GM18499 (cell line): ENCODE measurements at regions not wholly inside any gene's neighbourhood (a gene's known extent, or its start where the extent isn't known, plus 50 kb on each side); places are given as distances from the start of the nearest gene placed in this dataset.
"Not testable (repeated sequence)": the region's sequence is repeated elsewhere in the genome, so short reads cannot be mapped to it uniquely, and the experiment has no call there.

Experiments used
- ATAC-seq: cut with Tn5 transposase; IDR thresholded peaks from one replicate; pipeline ENCODE4 v1.9.1; 2021; ENCODE audit warnings: moderate number of reproducible peaks; ENCODE audit not compliant: insufficient read depth, unreplicated experiment

DNA sequence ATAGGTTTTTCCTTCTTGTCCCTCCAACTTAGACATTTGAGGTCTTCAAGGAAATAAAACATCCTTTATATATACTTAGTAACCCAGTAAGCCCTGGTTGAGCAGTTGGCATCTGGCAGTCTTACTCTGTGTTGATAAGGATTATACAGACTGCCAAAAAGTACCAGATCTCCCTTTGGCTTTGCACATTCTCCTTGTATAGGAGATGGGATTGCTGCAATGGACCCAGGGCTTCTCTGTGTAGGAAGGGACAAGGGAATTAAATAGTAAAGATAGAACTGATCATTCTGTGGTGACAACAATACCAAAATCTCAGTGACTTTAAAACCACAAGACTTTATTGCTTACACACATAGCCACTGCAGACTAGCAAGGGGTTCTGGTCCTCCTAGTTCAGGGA, 180.1 kb upstream of the CCDC196 start:
- no peak for ATAC-seq

DNA sequence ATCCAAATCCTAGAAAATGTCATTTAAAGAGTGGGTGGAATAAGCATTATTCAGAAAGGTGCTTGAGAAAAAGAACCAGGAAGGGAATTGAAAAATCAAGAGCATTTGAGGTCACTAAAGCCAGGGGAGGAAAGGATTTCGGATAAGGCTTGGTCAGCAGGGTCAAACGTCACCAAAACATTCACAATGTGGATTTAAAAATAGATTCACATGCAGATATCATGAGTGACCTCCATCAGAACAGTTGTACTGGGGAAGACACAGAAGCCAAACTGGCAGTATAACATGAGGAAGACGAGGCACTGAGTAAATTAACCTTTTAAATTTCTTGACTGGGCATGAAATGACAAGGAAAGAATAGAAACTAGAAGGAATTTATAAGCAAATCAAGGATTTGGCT, 175.1 kb upstream of the CCDC196 start:
- ATAC-seq, result no peak

DNA sequence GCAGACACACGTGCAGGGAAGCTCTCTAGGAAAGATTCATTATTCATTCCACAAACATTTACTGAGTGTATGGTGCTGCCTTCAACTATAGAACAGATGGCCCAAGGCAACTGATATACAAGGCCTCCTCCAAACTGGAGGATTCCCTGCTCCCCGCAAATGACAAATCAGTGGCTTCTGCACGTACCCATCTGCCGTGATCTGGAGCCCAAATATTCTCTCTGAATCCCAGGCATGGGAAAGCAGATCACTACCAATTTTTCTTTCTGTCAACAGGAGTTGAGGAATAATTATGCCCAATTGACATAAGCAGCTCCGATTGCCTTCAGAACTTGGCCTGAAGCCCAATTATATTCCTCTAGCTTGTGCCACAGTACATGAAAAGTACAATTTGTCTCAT, 174.2 kb upstream of the CCDC196 start:
- ATAC-seq, result no peak

DNA sequence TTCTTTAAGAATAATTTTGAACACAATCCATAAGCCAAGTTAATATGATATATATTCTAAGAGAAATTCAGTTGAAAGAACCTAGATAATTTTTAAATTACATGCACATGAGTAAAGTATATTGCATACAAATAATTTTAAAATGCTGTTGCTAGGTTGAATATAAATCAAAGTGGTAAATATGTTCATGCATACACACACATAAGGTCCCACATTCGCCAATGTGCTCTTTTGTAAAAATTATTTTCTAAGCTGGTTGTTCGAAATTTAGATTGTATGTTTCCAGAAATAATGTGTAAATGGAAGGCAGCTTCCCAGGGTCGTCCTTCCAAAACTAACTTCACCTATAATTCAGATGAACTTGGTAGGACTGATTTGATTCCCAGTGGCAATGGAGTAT, 173.7 kb upstream of the CCDC196 start:
- ATAC-seq, result no peak

DNA sequence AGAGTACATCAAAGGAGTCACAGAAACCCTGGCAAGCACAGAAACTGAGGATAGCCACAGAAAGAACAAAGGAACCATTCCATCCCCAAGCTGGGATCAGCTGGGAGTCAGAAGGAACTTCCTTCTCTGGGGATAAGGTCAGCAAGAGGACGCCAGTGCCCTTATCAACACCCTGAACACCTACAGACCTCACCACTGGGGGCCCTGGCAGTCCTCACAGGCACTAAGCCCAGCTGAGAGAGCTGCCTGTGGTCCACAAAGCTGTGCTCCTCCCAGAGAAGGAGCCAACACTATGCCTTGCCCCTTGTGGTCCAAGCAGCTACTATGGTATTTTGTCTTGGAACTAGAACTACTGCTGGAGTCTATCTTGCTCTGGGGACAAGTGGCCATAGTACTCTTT, 171.1 kb upstream of the CCDC196 start:
- ATAC-seq, result no peak

DNA sequence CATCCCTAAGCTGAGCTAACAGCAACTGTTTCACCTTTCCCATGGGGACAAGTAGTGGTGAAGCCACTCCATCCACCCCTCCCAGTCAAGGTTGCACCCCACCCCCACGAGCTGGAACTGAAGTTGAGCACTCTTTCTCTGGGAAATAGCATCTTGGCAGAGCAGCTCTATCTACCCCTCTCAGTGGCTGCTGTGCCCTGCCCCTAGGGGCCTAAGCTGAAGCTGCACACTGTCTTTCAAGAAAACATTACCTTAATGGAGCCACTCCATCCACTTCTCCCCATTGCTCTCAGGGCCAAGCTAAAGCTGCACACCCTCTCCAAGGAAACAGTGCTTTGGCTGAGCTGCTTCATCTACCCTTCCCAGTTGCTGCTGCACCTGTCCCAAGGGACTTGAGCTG, 170.6 kb upstream of the CCDC196 start:
- no peak for ATAC-seq

DNA sequence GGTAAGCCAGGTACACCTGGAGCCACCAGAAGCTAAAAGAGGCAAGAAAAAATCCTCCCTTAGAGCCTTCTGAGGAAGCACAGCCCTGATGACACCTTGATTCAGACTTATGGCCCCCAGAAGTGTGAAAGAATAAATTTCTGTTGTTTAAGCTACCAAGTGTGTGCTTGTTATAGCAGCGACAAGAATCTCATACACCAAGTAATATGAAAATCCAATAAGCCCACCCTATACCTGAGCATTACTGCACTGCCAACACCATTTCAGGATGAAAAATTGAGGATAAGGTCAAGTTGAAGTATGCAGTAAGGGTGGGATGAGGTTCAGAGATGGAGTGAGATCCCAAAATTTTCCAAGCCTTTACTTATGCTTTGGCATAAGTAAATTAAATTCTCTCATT, 163.6 kb upstream of the CCDC196 start:
- ATAC-seq, result no peak

DNA sequence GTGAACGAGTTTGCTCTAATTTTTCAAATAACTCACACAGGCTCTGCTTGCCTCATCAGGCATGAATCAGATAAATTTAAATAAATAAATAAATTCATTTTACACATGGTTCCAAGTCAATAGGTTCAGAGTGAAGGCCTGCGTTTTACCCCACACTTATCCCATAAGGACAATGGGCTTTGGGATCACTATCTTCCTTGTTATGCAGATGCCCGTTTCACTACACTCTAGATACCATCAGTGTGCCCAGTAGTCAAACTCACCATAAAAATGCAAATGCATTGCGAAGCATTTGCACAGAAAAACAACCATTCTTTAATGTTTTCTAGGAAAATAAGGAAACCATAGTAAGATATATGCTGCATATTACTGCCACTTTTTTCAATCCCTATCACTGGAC, 155.9 kb upstream of the CCDC196 start:
- no peak for ATAC-seq

DNA sequence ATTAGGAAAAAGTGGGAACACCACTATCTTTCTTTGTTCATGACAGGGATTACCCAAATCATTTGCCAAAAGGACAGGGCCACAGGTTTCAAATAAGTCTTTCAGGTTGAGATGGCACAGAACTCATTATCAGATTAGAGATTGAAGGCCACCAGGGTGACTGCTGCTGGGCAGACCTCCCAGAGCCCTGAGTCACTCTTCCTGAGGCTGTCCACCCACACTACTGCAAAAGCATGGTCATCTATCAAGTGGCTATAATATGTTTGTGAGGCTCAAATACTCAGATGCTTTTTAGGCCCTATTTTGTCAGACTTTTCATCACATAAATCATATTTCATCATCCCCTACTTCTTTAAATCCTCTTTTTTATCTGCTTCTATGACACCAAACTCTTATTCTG, 155.3 kb upstream of the CCDC196 start:
- no peak for ATAC-seq

DNA sequence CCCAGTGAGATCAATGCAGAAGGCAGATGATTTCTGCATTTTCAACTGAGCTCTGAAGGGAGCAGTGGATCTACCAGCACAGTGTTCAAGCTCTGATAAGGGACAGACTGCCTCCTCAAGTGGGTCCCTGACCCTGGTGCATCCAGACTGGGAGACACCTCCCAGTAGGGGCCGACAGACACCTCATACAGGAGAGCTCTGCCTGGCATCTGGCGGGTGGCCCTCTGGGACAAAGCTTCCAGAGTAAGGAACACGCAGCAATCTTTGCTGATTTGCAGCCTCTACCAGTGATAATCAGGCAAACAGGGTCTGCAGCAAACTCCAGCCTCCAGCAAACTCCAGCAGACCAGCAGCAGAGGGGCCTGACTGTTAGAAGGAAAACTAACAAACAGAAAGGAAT, 152.9 kb upstream of the CCDC196 start:
- not testable (repeated sequence) for ATAC-seq

DNA sequence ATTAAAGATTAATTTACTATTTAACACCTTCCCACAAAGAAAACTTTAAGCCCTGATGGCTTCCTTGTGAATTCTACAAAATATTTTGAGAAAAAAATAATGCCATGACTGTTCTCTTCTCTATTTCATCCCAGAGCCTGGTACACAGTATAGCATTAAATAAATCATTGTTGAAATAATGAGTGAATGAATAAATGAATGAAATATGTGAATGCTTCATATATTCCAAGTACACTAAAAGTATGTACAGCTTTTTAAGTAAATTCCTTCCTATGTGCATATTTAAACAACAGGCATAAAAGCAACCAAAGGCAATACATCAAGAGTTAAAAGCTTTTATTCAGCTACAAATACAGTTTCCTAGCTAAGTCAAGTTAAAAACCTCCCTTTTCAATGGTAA, 144.9 kb upstream of the CCDC196 start:
- no peak for ATAC-seq

DNA sequence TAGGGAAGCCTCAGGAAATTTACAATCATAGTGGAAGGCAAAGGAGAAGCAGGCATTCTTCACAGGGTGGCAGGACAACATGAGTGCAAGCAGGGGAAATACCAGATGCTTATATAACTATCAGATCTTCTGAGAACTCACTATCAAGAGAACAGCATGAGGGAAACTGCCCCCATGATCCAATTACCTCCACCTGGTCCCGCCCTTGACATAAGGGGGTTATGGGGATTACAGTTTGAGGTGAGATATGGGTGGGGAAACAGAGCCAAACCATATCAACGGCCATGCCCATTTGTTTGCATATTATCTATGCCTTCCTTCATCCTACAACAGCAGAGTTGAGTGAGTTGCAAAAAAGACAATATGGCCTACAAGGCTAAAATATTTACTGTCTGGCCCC, 140.2 kb upstream of the CCDC196 start:
- ATAC-seq, result no peak

DNA sequence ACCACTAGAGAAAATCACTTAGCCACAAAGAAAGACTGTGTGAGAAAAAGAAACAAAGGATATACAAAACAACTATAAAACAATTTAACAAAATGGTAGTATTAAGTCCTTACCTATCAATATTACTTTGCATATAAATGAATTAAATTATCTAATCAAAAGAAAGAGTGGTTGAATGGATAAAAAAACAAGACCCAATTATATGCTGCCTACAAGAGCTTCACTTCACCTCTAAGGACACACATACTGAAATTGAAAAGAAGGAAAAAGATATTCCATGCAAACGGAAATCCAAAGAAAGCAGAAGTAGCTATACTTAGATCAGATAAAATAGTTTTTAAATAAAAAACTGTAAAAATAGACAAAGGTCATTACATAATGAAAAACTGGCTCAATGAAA, 134.9 kb upstream of the CCDC196 start:
- ATAC-seq, result no peak

DNA sequence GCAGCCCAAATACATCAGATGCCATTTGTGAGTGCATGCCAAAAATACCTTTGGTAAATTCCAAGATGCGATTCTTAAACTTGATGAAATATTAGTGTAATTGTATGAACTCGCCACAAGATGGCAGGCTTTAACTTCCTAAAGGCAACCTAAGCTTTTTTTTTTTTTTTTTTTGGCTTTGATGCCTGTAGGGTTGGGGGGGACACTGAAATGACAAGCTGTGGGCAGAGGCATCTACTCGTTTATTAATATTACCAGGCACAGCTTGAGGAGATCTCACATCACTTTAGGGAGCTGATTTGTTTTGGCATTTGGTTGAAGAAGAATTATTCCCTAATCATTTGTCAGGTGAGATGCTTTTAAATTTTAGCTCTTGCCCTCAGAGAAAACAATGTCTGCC, 126.7 kb upstream of the CCDC196 start:
- no peak for ATAC-seq

DNA sequence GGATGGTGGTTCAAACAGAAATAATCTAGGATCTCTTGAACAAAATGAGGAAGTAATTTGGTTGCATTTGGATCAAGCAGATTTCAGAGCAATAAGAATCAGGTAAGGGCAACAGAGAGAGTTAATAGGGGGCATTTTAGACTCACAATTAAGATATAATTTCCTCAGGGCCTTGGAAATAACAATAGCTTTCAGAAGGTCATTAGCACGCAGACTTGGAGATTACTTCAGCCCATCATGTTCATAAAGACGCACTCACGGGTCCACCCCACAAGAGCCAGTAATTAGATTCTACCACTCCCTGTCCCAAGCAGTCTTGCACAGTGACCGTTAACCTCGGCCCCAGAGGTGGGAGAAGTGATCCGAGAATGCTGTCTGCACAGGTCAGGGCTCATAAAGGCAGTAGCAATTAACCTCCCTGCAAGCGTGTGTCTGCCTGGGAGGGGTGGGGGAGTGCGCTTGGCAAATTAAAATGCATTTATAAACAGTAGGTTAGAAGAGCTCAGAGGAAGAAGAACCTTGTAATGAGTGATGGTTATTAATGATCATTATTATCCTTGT, 125.7 kb upstream of the CCDC196 start:
- no peak for ATAC-seq

DNA sequence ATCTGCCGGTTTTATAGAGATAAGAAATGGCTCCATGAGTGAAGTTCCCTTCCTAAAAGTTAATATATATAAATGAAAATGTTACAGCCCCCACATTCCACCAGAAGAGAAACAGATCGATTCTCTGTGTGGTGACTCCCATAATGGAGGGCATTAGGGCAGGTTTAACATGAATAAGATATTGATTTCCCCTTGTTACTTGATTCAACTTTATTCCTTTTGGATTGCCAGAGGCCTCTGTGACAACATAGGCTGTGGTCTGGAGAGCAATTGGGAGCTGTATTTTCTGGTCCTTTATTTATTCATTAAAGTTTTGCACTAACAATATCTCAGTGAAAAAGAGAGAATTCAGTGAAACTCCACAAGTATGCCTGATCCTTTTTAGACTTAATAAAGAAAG, 125.2 kb upstream of the CCDC196 start:
- ATAC-seq, result no peak

DNA sequence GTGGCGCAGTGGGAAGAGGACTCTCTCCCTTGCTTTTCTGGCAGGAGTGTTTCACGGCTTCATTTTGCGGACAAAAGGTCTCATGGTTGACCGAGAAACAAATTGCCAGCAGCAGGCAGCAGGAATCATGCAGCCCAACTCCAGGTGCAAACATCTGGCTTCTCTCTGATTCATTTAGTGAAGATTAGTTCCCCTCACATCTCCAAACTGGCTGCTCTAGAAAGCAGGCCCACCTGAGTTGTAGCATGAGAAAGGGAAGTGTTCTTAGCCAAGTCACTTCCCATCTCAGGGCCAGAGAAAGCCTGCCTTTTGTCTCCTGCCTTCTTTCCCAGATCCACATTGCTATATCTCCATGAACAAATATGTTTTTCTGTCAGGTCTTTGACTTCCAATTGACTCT, 120.8 kb upstream of the CCDC196 start:
- no peak for ATAC-seq

DNA sequence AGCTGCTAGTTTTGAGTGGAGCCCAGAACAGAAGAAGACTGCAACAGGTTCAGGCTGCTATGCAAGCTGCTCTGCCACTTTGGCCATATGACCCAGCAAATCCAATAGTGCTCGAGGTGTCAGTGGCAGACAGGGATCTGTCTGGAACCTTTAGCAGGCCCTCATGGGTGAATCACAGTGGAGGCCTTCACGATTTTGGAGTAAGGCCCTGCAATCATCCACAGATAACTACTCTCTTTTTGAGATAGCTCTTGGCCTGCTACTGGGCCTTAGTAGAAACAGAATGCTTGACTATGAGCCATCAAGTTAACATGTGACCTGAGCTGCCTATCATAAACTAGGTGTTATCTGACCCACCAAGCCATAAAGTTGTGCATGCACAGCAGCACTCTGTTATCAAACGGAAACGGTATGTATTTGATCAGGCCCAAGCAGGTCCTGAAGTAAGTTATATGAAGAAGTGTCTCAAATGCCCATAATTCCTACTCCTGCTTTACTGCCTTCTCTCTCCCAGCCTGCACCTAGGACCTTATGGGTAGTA, 116.9 kb upstream of the CCDC196 start:
- no peak for ATAC-seq

DNA sequence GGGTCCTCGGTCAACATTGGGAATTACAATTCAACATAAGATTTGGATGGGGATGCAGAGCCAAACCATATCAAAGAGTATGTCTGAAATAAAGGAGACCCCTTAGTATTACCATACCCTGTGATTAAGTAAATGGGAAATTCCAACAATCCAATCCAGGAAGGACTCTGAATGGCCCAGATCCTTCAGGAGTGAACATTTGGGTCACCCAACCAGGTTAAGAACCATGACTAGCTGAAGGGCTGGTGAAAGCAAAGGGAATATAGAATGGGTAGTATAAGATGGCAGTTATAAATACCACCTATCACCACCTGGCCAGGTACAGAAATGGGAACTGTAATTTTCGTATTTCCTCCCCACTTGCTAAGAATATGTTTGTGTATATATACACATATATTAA, 114.4 kb upstream of the CCDC196 start:
- no peak for ATAC-seq

DNA sequence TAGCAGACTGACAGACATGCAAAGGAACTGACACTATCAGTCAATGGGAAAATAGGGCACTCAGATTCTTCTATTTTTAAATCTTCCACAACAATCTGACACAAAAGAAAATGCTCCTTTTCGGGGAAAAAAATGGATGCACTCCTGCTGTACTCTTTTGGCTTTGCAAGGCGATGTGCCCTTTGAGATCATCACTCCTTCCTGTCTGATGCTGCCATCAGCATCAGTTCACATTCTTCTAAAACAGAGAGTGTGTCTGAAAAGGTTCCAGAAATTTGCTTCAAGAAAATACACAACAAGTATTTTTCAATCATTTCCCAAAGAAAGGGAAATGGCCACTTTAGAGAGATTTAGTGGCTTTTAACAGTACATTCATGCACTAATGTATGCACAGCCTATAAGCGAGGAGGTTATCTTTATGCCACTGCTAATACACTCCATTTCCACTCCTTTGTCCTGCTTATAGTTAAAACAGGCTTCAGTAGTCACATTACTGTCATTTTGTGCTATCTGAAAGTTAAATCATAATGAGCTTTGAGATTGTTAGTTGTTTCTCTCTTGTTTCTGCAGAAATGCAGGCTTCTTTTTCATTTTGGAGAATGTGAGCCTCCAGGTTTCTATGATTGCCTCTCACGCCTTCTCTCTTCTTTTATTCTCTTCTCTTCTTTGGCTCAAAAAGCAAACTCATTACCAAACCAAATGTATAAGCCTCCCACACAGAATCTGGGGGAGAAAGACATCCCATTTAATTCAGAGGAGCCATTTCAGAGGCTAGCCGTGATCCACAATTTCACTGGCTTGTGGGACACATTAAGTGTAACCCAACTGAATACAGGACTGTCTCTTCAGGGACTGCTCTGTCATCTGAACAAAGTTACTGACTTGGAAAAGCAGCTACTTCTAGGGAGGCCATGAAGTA, 110.9 kb upstream of the CCDC196 start:
- no peak for ATAC-seq

DNA sequence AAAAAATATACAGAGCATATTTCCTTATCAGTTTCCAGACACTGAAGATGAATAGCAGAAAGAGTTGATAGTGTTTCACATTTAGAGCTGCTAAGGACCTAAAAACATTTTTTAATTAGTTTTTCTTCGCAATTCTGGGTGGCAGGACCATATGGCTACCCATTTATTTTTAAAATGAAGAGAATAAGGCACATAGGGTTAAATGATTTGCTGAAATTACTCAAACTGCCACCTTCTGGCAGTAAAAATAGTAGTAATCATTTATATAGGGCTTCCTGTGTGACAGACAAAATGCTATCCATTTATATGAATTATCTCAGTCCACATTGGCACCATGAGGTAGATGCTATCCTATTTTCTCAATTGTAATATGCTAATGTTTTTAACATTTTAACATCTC, 108.6 kb upstream of the CCDC196 start:
- no peak for ATAC-seq
